ENCODE measurements at regions not wholly inside any gene's neighbourhood (a gene's known extent, or its start where the extent isn't known, plus 50 kb on each side); places are given as distances from the start of the nearest gene placed in this dataset.

DNA sequence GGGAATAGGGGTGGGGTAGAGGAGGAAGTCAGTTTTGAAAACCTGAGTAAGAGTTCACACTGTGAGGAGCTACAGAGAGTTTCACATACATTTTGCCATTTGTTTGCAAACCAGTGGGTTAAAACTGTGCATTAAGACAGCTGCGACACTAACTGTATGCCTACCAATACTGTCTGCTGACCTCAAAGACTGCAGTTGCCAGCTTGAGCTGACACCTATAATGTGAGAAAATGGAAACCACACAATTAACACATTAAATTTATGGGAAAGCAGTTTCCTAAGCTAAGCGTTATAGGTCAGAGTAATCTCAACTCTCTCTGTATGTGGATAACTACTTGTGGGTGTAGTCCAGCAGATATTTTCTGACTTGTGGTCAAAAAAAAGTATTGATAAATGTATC lies 756.6 kb upstream of the GCFC2 start:
- TF ChIP-seq EZH2phosphoT487 (IDR thresholded peaks at IDR 0.05; ENCODE audit: borderline replicate concordance) (no peak), POLR2A (IDR thresholded peaks at IDR 0.05; ENCODE audit: borderline replicate concordance, extremely low read depth, insufficient read depth, insufficient read length) (no peak), RAD21 (IDR thresholded peaks at IDR 0.05; ENCODE audit: low read depth) (no peak)
- TF ChIP-seq, protein P1, sequence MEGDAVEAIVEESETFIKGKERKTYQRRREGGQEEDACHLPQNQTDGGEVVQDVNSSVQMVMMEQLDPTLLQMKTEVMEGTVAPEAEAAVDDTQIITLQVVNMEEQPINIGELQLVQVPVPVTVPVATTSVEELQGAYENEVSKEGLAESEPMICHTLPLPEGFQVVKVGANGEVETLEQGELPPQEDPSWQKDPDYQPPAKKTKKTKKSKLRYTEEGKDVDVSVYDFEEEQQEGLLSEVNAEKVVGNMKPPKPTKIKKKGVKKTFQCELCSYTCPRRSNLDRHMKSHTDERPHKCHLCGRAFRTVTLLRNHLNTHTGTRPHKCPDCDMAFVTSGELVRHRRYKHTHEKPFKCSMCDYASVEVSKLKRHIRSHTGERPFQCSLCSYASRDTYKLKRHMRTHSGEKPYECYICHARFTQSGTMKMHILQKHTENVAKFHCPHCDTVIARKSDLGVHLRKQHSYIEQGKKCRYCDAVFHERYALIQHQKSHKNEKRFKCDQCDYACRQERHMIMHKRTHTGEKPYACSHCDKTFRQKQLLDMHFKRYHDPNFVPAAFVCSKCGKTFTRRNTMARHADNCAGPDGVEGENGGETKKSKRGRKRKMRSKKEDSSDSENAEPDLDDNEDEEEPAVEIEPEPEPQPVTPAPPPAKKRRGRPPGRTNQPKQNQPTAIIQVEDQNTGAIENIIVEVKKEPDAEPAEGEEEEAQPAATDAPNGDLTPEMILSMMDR (IDR thresholded peaks at IDR 0.05 in 2 of 3, conservative IDR thresholded peaks at IDR 0.05 in 1 of 3; ENCODE audit: borderline replicate concordance in 1 of 3, insufficient read depth in 1 of 3, low read depth in 2 of 3, low read length in 2 of 3), result no peak
- TF ChIP-seq, protein P2, sequence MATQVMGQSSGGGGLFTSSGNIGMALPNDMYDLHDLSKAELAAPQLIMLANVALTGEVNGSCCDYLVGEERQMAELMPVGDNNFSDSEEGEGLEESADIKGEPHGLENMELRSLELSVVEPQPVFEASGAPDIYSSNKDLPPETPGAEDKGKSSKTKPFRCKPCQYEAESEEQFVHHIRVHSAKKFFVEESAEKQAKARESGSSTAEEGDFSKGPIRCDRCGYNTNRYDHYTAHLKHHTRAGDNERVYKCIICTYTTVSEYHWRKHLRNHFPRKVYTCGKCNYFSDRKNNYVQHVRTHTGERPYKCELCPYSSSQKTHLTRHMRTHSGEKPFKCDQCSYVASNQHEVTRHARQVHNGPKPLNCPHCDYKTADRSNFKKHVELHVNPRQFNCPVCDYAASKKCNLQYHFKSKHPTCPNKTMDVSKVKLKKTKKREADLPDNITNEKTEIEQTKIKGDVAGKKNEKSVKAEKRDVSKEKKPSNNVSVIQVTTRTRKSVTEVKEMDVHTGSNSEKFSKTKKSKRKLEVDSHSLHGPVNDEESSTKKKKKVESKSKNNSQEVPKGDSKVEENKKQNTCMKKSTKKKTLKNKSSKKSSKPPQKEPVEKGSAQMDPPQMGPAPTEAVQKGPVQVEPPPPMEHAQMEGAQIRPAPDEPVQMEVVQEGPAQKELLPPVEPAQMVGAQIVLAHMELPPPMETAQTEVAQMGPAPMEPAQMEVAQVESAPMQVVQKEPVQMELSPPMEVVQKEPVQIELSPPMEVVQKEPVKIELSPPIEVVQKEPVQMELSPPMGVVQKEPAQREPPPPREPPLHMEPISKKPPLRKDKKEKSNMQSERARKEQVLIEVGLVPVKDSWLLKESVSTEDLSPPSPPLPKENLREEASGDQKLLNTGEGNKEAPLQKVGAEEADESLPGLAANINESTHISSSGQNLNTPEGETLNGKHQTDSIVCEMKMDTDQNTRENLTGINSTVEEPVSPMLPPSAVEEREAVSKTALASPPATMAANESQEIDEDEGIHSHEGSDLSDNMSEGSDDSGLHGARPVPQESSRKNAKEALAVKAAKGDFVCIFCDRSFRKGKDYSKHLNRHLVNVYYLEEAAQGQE (IDR thresholded peaks at IDR 0.05; ENCODE audit: low read depth), result no peak
